Liver (tissue), 8 donors: ENCODE measurements at regions not wholly inside any gene's neighbourhood (a gene's known extent, or its start where the extent isn't known, plus 50 kb on each side); places are given as distances from the start of the nearest gene placed in this dataset.

Experiments used
- DNase-seq: peaks from one replicate; pipeline ENCODE4 v3.0.0-alpha.2; 2017; ENCODE audit warnings: low spot score
- H3K27ac ChIP-seq, 2 donors: one replicate each; pipeline ENCODE4 v1.7.0; 2013; ENCODE audit warnings: inconsistent platforms in 2 of 2, low read length in 2 of 2, control low read depth in 1 of 2, low read depth in 1 of 2, mild to moderate bottlenecking in 1 of 2
- H3K27me3 ChIP-seq, 4 donors: one replicate each; pipeline versions ENCODE4 v1.6.1 to v1.7.0; 2013; ENCODE audit warnings: low read length in 3 of 4, inconsistent platforms in 1 of 4, mild to moderate bottlenecking in 1 of 4, moderate library complexity in 1 of 4; ENCODE audit not compliant: control insufficient read depth in 4 of 4, insufficient read depth in 4 of 4
- H3K36me3 ChIP-seq, 4 donors: one replicate each; pipeline versions ENCODE4 v1.6.1 to v1.7.0; 2013; ENCODE audit warnings: low read length in 3 of 4, mild to moderate bottlenecking in 3 of 4, low read depth in 1 of 4, moderate library complexity in 1 of 4; ENCODE audit not compliant: control insufficient read depth in 4 of 4, insufficient read depth in 3 of 4
- H3K4me1 ChIP-seq, 4 donors: one replicate each; pipeline versions ENCODE4 v1.6.1 to v1.7.0; 2013; ENCODE audit warnings: low read length in 3 of 4, mild to moderate bottlenecking in 3 of 4, moderate library complexity in 1 of 4; ENCODE audit not compliant: control insufficient read depth in 4 of 4, insufficient read depth in 4 of 4
- H3K4me3 ChIP-seq, 3 donors: one replicate each; pipeline versions ENCODE4 v1.6.1 to v1.7.0; 2013; ENCODE audit warnings: low read length in 3 of 3, control low read depth in 1 of 3, low read depth in 1 of 3, mild to moderate bottlenecking in 1 of 3
- H3K9ac ChIP-seq, 2 donors: one replicate each; pipeline ENCODE4 v1.7.0; 2013; ENCODE audit warnings: low read length in 2 of 2, mild to moderate bottlenecking in 2 of 2, moderate library complexity in 2 of 2, control low read depth in 1 of 2, low read depth in 1 of 2
- H3K9me3 ChIP-seq, 4 donors: one replicate each; pipeline versions ENCODE4 v1.6.1 to v1.7.0; 2013; ENCODE audit warnings: low read length in 3 of 4; ENCODE audit not compliant: control insufficient read depth in 4 of 4
- ATF3 ChIP-seq: IDR thresholded peaks from 2 replicates; pipeline ENCODE4 v1.6.1; 2016; ENCODE audit warnings: antibody characterized with exemption
- CTCF ChIP-seq: fragments of 150-350 bp; IDR thresholded peaks from 2 replicates; pipeline ENCODE4 v1.5.1; 2017; ENCODE audit warnings: improper control_type of control experiment, low read depth, low read length; ENCODE audit not compliant: missing input control
- EGR1 ChIP-seq, 2 donors: IDR thresholded peaks; 2 replicates each; pipeline ENCODE4 v1.6.1; 2016 to 2018; ENCODE audit warnings: antibody characterized with exemption in 2 of 2, low read depth in 2 of 2
- FOXA1 ChIP-seq: IDR thresholded peaks from 2 replicates; pipeline ENCODE4 v1.6.1; 2016; ENCODE audit warnings: antibody characterized with exemption
- FOXA2 ChIP-seq: IDR thresholded peaks from 2 replicates; pipeline ENCODE4 v1.6.1; 2016; ENCODE audit warnings: antibody characterized with exemption
- GABPA ChIP-seq, 2 donors: IDR thresholded peaks in 1 of 2; conservative IDR thresholded peaks in 1 of 2; 2 replicates each; pipeline ENCODE4 v1.6.1; 2016; ENCODE audit warnings: antibody characterized with exemption in 2 of 2, mild to moderate bottlenecking in 1 of 2, moderate library complexity in 1 of 2
- HNF4A ChIP-seq, 2 donors: conservative IDR thresholded peaks; 2 replicates each; pipeline ENCODE4 v1.6.1; 2016; ENCODE audit warnings: antibody characterized with exemption in 2 of 2, mild to moderate bottlenecking in 2 of 2
- HNF4G ChIP-seq: IDR thresholded peaks from 2 replicates; pipeline ENCODE4 v1.6.1; 2016; ENCODE audit warnings: antibody characterized with exemption
- JUND ChIP-seq, 2 donors: IDR thresholded peaks; 2 replicates each; pipeline ENCODE4 v1.6.1; 2016; ENCODE audit warnings: antibody characterized with exemption in 2 of 2
- MAX ChIP-seq: IDR thresholded peaks from 2 replicates; pipeline ENCODE4 v1.6.1; 2016; ENCODE audit warnings: antibody characterized with exemption
- NR2F2 ChIP-seq: IDR thresholded peaks from 2 replicates; pipeline ENCODE4 v1.6.1; 2016; ENCODE audit warnings: antibody characterized with exemption
- RAD21 ChIP-seq, 2 donors: IDR thresholded peaks; 2 replicates each; pipeline ENCODE4 v1.6.1; 2016; ENCODE audit warnings: antibody characterized with exemption in 2 of 2, mild to moderate bottlenecking in 2 of 2
- REST ChIP-seq: IDR thresholded peaks from 2 replicates; pipeline ENCODE4 v1.6.1; 2016; ENCODE audit warnings: antibody characterized with exemption, mild to moderate bottlenecking
- RXRA ChIP-seq, 2 donors: IDR thresholded peaks; 2 replicates each; pipeline ENCODE4 v1.6.1; 2017 to 2018; ENCODE audit warnings: antibody characterized with exemption in 2 of 2, mild to moderate bottlenecking in 1 of 2
- SP1 ChIP-seq: IDR thresholded peaks from 2 replicates; pipeline ENCODE4 v1.6.1; 2018; ENCODE audit warnings: antibody characterized with exemption, mild to moderate bottlenecking
- YY1 ChIP-seq: IDR thresholded peaks from 2 replicates; pipeline ENCODE4 v1.6.1; 2016; ENCODE audit warnings: antibody characterized with exemption, mild to moderate bottlenecking
- ZBTB33 ChIP-seq: IDR thresholded peaks from 2 replicates; pipeline ENCODE4 v1.6.1; 2016; ENCODE audit warnings: antibody characterized with exemption
- WGBS: extraction: QIAGEN DNeasy Blood & Tissue Kit; methylation state at CpG from one replicate; pipeline ENCODE4 v1.1.7; 2013; 5-methylcytosine and 5-hydroxymethylcytosine counted together
- donor health status: healthy.
- donor health status: healthy.
- donor health status: healthy.
- donor health status: healthy.
- donor health status: healthy.

- Histone ChIP-seq H3K27me3 (no peaks in the 10 kb centered on the region), H3K4me1 (peaks cover 8 to 63% (median 40%) of the 10 kb centered on the region in 4 donors), H3K4me3 (peak overlapping the region; percentile 7 to 48 (median 8)), H3K36me3 (no peaks in the 10 kb centered on the region), H3K9ac (peak overlapping the region; percentile 23 to 85), H3K27ac (peak overlapping the region; percentile 86 to 92), H3K9me3 (peaks cover 0 to 9% (median 0%) of the 10 kb centered on the region in 4 donors)
- DNase-seq, result no peak
- WGBS, result 26% methylated on average over 6 of the region's 6 CpGs
- no peak for TF ChIP-seq EGR1 (IDR thresholded peaks at IDR 0.05; ENCODE audit: low read depth in 2 of 2)
- TF ChIP-seq FOXA2, result peak; percentile 43
- TF ChIP-seq RAD21 (IDR thresholded peaks at IDR 0.05), result peak; percentile 9 to 59
- peak; percentile 4 for TF ChIP-seq HNF4G
- no peak for TF ChIP-seq GABPA (IDR thresholded peaks at IDR 0.05 in 1 of 2, conservative IDR thresholded peaks at IDR 0.05 in 1 of 2)
- peak; percentile 66 for TF ChIP-seq MAX
- TF ChIP-seq ATF3, result no peak
- TF ChIP-seq RXRA (IDR thresholded peaks at IDR 0.05), result peak; percentile 53 to 82
- no peak for TF ChIP-seq REST
- TF ChIP-seq JUND (IDR thresholded peaks at IDR 0.05), result peak in 1 of 2 donors; percentile 43
- peak; percentile 86 for TF ChIP-seq YY1
- TF ChIP-seq FOXA1, result peak; percentile 34
- TF ChIP-seq CTCF, result no peak
- no peak for TF ChIP-seq NR2F2
- peak; percentile 53 to 72 for TF ChIP-seq HNF4A (conservative IDR thresholded peaks at IDR 0.05)
- TF ChIP-seq SP1, result peak; percentile 71
- TF ChIP-seq ZBTB33, result peak; percentile 48
Measured at GRCh38 chr1:78223417-78224215, 177.8 kb downstream of the GIPC2 start.
